TTC549 (cell line): ENCODE measurements at regions not wholly inside any gene's neighbourhood (a gene's known extent, or its start where the extent isn't known, plus 50 kb on each side); places are given as distances from the start of the nearest gene placed in this dataset.
"Not testable (repeated sequence)": the region's sequence is repeated elsewhere in the genome, so short reads cannot be mapped to it uniquely, and the experiment has no call there.

ENCODE experiments used
- FAIRE-seq: peaks from 2 replicates; lab custom pipeline; 2012; peaks lifted over from hg19 to GRCh38; lab: Jason Lieb, UNC

DNA sequence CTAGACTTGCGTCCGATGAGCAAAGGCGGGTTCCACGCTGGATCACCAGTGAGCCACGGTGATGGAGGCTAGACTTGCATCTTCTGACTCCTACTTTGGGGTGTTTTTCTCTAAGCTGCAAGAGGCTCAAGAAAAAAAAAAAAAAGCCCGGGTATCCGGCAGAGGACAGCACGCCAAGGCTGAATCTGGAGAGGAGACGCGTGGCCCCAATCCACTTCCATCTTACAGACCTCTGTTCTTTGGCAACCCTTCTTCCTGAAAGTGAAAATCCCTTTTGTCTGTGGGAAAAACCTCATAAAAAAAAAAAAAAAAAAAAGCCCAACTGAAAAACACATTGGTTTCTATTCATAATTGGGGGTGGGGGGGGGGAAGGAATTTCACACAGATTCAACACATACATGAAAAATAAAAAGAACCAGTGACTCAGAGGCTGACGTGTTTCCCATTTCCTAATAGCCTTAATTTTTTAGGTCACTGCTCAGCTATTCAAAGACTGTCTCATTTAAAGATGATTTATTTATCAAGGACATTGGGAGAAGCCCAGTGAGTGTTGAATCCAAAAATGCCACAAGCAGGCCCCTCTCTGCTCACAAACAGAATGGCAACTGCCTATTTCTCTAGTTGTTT lies 258.3 kb downstream of the FOXL1 start:
- FAIRE-seq: no peak

GRCh38 chr16:86843812-86844211 lies 265.5 kb downstream of the FOXL1 start:
- FAIRE-seq: no peak

GRCh38 chr16:86844695-86845094 lies 266.3 kb downstream of the FOXL1 start:
- FAIRE-seq: no peak

DNA sequence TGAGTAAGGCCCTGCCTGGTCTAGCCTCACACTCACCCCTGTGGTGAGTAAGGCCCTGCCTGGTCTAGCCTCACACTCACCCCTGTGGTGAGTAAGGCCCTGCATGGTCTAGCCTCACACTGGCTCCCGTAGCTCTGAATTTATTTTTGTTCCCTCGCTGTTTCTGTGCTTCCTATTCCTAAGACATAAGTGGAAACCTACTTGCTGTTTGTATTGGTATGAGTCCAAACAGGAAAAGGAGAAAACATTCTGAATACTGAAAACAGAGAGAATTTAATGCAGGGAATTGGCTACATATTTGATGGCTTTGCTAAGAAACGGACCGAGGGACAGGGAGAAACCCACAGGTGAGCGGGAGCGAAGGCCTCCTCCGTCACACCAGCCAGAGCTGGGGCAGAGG lies 267.8 kb downstream of the FOXL1 start:
- FAIRE-seq: no peak

DNA sequence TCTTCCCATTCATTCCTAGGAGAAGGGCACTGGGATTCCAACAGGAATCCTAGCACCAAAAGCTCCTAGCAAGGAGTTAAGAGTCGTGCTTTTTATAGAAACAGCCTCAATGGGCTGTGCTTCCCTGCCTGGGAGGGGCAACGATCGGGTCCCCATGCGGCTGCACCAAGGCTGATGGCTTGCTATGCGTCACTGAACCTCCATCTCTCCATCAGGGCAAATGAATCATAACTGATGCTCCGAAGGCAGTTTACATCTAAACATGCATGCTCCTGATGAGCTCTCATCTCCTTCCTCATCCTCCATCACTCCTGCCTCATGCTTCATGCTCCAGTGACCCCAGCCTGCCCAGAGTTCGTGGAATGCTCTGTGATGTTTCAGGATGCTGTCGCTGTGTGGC lies 270.5 kb downstream of the FOXL1 start:
- FAIRE-seq: no peak

DNA sequence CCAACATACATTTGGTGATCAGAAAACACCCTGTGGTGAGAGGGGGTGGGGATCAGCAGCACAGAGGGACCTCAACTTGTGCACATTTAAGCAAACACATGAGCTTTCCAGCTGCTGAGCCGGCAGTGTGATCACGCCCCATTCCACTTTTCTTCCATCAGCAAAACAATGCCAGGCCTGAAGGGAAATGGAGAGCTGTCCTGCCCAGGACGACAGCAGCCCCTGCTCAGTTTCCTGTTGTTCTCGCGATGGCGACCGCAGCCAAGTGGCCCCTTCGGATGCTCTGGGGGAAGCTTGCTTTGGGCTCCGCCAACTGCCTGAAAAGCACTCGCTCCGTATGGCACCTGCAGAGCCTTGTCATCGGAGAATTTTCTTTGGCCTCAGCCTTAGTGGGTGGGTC lies 272.3 kb downstream of the FOXL1 start:
- no peak for FAIRE-seq

DNA sequence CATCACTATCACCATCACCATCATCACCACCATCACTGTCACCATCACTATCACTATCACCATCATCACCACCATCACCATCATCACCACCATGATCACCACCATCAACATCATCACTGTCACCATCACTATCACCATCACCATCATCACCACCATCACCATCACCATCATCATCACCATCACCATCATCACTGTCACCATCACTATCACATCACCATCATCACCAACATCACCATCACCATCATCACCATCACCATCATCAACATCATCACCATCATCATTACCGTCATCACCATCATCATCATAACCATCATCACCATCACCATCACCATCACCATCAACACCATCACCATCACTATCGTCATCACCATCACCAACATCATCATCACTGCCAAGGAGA lies 273.8 kb downstream of the FOXL1 start:
- no peak for FAIRE-seq

DNA sequence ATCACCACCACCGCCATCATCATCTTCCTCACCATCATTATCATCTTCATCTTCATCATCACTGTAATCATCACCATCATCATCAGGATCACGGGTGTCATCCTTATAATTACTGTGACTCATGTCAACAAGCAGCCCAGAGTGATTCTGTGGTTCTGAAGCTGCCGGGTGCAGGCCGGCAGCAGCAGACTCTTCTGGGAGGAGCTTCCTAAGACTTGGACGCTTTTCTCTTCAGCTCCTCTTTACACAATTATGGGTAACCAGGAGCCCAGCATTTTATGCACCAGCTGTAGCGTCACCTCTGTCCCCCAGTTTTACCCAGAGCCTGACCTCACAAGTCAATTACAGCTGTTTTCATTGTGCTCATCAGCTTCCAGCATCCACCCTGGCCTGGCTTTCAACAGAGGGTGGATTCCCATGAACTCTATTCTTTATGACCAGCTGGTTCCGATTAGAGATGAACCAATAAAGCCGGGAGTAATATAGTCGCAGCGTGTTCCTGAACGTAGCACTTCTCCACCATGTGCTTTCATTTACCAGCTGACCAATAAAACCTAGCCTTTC lies 275.8 kb downstream of the FOXL1 start:
- FAIRE-seq: no peak

GRCh38 chr16:86854626-86855294 lies 276.4 kb downstream of the FOXL1 start:
- FAIRE-seq: no peak

DNA sequence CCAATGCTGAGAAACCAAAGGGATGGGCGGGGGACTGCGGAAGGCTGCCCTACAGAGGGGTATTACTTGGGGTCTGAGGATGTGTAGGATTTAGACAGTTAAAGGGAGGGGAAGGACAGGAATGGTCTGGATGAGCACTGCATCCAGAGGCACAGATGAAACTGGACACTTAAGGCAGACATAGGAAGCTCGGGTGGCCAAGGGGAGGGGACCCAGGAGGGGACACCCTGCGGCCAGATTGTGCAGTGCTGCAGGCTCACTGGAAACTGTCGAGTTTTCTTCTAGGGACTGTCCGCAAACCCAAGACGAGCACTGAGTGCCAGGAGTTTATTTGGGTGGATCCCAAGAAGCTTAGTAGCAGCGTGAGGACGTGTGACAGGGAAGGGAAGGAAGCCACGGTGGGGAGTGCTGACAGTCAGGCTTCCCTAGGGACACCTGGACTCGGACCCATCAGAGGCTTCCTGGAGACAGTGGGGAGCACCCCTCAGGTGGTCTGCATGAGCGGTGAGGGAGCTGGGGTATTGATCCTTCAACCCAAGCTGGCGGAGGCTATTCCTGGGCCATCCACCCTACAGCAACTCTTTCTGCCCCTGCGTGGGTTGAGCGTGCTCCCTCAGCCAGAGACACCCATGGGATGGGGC lies 278.7 kb downstream of the FOXL1 start:
- FAIRE-seq: no peak

GRCh38 chr16:86857807-86858206 lies 279.5 kb downstream of the FOXL1 start:
- no peak for FAIRE-seq

DNA sequence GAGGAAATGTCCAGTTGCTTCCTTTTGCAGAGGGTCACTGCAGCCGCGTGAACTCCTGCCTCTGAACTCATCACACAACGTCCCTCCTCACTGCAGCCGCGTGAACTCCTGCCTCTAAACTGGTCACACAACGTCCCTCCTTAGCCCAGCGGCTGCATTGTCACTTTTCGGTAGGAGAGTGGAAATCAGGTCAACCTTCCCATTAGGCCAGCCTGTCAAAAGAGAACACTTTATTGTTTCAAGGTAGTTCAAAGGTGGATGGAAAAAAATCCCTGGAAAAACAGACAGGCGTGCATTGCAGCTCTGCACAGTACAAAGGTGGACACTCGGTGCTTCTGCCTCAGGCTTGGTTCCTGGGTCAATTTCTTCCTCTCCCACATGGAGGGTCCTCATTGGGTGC lies 280.2 kb downstream of the FOXL1 start:
- FAIRE-seq: no peak

GRCh38 chr16:86861270-86861858 lies 283.0 kb downstream of the FOXL1 start:
- FAIRE-seq: not testable (repeated sequence)

DNA sequence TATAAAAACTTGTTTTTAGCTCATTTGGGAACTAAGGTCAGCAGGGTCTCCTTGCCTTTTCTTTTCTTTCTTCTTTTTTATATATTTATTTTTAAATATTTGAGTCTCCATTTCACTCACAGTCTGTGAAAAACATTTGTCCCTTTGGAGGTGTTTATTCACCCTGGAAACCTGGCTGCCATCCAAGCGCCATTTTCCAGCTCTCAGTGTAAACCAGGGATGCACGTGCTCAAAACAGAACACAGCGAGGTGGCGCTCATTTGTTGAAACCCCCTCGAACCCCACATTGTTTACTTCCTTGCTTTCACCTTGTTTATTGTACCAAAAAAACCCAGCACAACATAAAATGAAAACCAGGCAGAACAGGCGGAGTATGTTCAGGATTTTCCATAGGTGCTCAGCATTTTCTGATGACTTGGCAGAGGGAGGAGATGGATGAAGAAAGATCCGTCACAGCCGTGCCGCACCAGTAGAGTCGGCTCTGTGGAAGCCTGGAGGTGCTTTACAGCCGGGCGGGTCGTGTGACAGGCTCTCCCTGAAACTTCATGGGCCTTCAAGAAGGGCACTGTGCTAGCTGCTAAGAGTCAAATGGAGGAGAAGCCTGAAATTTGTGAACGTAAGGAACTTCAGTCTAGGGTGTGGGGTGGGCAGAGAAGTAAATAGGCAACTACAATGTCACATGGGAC lies 284.4 kb downstream of the FOXL1 start:
- FAIRE-seq: no peak

GRCh38 chr16:86863609-86864008 lies 285.3 kb downstream of the FOXL1 start:
- no peak for FAIRE-seq

GRCh38 chr16:86864586-86864985 lies 286.2 kb downstream of the FOXL1 start:
- FAIRE-seq: no peak

DNA sequence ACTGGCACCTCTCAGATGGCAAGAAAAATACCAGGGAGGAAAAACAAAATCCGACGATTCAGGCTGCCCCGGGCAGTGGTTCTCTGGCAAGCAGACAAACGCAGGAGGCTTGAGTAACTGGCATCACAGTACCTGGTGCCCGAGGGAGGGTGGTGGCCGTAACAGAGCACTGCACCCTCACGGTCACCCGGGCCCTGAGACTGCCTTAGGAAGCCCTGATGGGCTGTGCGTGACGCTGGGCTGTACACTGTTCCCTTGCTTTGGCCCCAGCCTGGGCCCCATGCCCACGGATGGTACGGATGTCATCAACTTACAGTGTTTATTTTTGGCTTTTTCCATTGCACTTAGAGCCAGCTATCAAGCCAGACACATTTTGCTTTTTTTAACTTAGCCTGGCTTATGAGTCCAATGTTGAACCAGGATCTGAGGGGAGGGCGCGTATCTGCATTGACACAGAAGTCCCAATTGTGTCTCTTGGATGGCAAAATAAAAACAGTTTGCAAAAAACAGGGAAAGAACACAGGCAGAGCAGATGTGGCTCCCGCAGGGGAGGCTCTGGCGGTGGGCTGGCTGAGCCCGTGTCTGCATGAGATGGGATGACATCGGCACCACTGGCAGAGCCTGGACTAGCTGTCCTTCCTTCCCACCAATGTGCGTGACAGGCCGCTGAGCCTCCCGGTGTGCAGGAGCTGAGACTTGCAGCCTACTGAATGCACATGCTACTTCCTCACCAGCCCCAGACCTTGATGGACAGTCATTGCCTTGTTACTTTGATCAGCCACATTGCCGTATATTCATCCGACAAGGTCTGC lies 287.7 kb downstream of the FOXL1 start:
- no peak for FAIRE-seq

DNA sequence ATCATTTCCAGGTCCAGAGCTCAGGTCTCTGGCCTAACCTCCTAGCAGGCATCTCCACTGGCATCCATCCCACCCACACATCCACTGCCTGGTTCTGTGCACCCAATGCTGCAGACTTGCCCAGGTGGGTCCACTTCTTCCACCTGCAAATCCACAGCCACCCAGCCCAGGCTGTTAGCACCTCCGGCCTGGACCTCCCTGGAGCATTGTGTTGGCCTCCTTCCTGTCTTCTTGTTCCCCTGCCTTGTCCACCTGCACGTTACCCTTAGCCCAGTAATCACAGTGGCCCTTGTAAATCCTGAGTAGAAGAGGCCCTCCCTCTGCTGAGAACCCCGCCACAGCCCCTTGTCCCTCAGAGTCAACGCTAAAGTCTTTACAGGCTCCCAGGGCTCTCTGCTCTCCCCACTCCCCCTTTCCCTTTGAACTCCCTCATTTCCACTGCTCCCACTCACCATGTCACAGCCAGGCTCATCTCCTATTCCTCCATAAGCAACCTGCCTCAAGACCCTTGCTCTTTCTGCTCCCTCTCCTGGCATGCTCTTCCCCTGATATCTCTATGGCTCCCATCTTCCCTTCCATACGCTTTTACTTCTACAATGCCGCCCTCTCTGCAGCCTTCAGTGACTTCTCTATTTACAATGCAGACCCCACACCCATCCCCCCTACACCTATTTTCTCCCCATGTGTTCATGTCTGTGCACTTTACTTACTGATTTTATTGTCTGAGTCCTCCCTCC lies 288.8 kb downstream of the FOXL1 start:
- no peak for FAIRE-seq

DNA sequence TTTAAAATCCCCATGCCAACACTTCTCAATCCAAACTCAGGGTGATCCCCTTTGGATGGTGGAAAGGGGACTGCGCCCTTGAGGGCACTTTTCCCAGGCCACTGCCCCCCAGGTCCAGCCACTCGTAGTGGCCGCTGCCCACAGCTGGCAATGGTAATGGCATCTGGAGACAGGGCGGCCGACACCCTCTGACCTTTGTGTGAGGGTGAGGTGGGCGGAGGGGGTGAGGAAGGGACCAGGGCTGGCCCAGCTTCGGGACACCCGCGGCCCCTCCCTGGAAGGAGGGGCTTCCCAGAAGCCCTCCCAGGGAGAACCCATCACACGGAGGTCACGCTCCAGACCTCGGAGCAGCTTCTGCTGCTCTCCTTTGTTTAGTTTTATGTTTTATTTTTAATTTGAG lies 289.7 kb downstream of the FOXL1 start:
- no peak for FAIRE-seq

DNA sequence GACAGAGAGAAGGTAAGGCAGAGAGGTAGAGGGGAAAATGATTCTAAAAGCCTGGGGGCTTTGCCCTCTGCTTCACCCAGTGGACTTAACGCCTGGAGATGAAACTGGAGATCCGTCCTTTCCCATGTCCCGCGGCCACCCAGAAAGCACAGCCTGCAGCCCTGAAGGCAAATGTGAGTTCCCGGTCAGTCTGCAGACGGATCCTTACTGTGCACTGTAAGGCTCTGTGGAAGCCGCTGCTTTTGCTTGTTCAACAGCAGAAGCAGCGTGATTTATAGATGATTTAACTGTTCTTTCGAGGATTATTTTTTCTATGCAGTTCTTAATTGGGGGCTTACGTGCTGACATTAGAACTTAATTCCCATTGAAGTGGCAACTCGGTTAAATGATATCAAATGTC lies 290.4 kb downstream of the FOXL1 start:
- no peak for FAIRE-seq
